GM13977 (cell line): ENCODE measurements at regions not wholly inside any gene's neighbourhood (a gene's known extent, or its start where the extent isn't known, plus 50 kb on each side); places are given as distances from the start of the nearest gene placed in this dataset.

Source experiments
- DNase-seq: peaks from one replicate; pipeline ENCODE4 v3.0.0; 2012; ENCODE audit warnings: low spot score
- in situ Hi-C: fragments of 300-500 bp; cut with MboI; formaldehyde crosslinking; loops from one replicate; pipeline ENCODE4 v1.12.0; 2022; ENCODE audit warnings: low sequenced_read_pairs, low pct_unique_long_range_greater_than_20kb, mixed read lengths, inconsistent platforms; ENCODE audit not compliant: unreplicated experiment
- TF ChIP-seq, protein P1 (sequence below): IDR thresholded peaks from 2 replicates; pipeline ENCODE4 v1.5.1; 2012; ENCODE audit warnings: mild to moderate bottlenecking, control low read depth; ENCODE audit not compliant: insufficient read depth; ENCODE audit errors: extremely low read depth, missing control alignments

GRCh38 chr3:69445498-69445897 is 59.6 kb upstream of the FRMD4B start:
- in situ Hi-C loops, result no loop called here
- DNase-seq, result no peak
- TF ChIP-seq, protein P1, sequence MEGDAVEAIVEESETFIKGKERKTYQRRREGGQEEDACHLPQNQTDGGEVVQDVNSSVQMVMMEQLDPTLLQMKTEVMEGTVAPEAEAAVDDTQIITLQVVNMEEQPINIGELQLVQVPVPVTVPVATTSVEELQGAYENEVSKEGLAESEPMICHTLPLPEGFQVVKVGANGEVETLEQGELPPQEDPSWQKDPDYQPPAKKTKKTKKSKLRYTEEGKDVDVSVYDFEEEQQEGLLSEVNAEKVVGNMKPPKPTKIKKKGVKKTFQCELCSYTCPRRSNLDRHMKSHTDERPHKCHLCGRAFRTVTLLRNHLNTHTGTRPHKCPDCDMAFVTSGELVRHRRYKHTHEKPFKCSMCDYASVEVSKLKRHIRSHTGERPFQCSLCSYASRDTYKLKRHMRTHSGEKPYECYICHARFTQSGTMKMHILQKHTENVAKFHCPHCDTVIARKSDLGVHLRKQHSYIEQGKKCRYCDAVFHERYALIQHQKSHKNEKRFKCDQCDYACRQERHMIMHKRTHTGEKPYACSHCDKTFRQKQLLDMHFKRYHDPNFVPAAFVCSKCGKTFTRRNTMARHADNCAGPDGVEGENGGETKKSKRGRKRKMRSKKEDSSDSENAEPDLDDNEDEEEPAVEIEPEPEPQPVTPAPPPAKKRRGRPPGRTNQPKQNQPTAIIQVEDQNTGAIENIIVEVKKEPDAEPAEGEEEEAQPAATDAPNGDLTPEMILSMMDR, result no peak

GRCh38 chr3:69445024-69445423 is 59.1 kb upstream of the FRMD4B start:
- TF ChIP-seq, protein P1, result no peak
- no peak for DNase-seq
- in situ Hi-C loops, result no loop called here

GRCh38 chr3:69443457-69443920 is 57.6 kb upstream of the FRMD4B start:
- in situ Hi-C loops, result no loop called here
- TF ChIP-seq, protein P1, result no peak
- no peak for DNase-seq

DNA sequence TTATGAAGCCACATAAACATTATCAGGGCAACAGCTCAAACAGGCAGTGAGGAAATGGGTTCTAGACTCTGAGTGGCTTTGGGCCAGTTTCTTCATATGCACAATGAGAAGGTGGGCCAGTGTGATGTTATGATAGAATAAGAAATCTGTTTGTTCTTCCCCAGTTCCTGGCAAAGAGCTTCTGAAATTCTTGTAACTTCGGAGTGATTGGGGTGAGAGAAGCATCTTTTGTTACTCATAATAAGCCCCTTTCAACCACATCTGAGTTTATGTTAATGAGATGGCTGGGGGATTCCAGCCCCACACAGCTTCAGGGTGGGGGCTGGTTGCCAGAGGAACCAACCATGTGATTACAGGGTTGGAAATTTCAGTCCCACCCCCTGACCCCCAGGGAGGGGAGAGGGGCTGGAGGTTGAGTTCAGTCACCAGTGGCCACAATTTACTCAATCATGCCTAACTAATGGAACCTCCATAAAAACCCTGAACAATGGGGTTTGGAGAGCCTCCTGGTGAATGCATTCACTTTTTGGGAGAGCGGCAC is 57.0 kb upstream of the FRMD4B start:
- no peak for DNase-seq
- TF ChIP-seq, protein P1, result no peak
- in situ Hi-C loops, result no loop called here

DNA sequence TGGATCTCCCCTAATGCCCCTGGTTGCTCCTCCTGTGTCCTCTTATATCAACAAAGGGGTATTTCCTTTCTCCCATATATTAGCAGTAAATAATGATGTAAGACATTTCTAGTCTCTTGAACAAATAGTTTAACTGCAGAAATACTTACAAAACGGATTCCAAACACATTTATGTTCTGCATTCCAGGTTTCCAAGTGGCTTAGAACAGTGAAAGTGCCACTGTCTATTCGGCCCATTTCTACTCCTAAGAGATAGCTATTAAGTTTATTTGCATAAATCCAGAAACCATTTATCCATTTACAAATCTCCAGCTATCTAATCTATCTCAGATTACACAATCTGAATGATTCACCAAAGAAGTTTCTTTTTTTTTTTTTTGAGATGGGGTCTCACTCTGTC is 55.8 kb upstream of the FRMD4B start:
- in situ Hi-C loops, result no loop called here

DNA sequence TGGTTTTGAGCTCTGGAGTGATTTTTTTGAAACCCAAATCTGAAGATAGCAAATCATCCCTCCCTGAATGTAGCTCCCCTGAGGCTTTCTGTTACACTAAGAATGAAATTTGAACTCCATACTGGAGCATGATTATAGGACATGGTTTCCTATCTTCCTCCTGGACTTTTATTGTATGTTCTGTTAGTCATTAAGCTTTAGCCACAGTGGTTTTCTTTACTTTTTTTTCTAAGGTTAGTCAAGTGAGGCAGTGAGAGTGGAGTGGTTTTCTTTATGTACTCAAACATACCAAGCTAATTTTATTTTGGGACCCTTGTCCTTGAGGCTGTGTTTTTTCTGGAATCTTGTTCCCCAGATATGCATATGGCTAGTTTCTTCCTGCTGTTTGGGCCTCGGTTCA is 55.2 kb upstream of the FRMD4B start:
- DNase-seq, result no peak
- TF ChIP-seq, protein P1, result no peak
- in situ Hi-C loops, result no loop called here

More for the DNA sequence above, 55.8 kb upstream of the FRMD4B start:
- TF ChIP-seq, protein P1, result no peak
- no peak for DNase-seq
